GM18505 (cell line): ENCODE measurements at regions not wholly inside any gene's neighbourhood (a gene's known extent, or its start where the extent isn't known, plus 50 kb on each side); places are given as distances from the start of the nearest gene placed in this dataset.
"Not testable (repeated sequence)": the region's sequence is repeated elsewhere in the genome, so short reads cannot be mapped to it uniquely, and the experiment has no call there.

ENCODE experiments used
- ATAC-seq: cut with Tn5 transposase; IDR thresholded peaks from one replicate; pipeline ENCODE4 v1.9.1; 2021; ENCODE audit not compliant: unreplicated experiment
- POLR2A ChIP-seq: IDR thresholded peaks from 4 replicates; pipeline ENCODE4 v1.6.1; 2011; ENCODE audit warnings: borderline replicate concordance; ENCODE audit not compliant: insufficient read depth, insufficient read length; ENCODE audit errors: extremely low read depth

DNA sequence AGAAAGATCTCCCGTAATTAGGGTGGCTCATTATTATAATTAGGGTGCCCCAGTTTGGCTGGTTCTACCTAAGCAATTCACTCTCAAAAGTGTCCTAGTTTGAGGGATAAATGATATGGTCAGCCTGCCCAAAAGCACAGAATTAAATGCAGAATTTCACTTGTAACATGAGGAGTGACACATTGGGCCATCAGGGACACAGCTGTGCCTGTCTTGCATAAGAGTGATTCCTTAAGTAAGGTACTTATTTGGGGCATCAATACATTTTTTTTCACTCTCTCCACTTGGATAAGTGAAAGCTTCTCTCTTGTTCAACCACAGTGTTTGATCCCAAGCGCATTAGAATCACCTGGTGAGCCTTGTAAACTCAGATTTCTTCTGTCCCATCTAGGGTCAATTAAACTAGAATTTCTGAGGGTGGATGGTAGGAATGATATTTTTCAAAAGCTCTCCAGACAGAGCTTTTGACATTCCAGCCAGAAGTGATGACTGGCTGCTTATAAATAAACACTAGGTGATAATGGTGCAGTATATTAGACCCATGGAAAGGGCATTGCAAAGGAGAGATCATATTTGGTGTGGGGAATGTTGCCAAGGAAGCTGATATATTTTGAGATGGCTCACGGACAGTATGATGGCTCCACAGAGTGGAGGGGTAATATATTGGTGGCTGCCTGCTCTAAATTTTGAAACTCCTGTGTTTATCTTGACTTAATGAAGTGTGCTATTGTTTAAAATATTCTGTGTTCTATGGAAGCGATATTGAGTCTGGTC is 458.1 kb upstream of the RASGRP1 start:
- TF ChIP-seq POLR2A: no peak
- no peak for ATAC-seq

DNA sequence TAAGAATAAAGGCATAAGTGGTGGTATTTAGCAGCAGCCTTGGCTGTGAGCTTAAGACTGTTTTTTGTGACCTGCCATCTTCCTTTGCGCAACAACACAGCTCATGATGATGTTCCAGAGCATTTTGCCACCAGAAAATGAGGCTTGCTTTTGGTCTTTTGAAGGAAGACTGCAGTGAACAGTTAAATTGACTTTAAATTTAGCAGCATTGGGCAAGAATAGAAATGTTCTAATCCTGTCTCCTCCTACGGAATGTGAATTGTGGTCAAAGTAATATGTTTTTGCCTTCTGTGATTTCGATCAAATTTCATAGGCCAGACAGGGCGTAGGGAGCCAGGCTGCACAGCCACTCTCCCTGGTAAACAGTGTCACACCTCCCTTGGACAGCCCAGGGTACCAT is 460.7 kb upstream of the RASGRP1 start:
- ATAC-seq: no peak

DNA sequence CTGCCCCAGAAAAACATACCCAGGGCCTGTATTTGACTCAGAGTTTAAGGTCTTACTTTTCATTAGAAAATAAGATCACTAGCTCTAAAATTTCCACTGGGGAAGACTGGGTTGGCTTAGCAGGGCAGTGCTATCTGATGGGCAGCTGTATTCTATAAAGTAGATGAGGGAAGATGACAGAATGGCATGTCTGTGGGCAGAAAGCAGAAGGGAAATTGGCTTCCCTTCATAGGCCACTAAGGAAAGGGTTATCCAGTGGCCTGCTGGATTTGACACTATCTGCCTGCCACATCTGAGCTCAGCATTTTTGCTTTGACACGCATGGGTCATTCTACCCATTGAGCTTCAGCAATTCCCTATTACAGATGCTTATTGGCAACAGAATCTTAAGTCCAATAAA is 461.3 kb upstream of the RASGRP1 start:
- ATAC-seq: no peak

More for the DNA sequence above, 460.7 kb upstream of the RASGRP1 start:
- no peak for TF ChIP-seq POLR2A

DNA sequence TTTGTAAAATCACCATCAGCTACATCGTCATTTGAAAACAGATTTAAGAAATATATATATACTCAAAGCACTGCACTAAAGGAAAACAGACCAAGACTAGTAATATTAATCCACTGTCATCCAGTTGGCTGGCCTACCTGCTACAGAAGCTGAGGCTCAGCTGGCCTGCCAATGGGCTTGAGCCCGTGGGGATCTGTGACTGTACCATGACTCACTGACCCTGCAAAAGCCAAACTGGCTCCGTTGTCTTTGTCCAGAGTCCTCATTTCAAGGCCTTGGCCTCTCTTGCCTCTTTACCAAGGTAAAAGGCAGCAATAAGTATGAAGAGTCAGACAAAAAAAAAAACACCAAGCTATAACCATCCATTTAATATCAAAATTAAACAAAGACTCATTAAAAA is 463.5 kb upstream of the RASGRP1 start:
- ATAC-seq: no peak
- TF ChIP-seq POLR2A: no peak

More for the DNA sequence above, 461.3 kb upstream of the RASGRP1 start:
- TF ChIP-seq POLR2A: no peak

DNA sequence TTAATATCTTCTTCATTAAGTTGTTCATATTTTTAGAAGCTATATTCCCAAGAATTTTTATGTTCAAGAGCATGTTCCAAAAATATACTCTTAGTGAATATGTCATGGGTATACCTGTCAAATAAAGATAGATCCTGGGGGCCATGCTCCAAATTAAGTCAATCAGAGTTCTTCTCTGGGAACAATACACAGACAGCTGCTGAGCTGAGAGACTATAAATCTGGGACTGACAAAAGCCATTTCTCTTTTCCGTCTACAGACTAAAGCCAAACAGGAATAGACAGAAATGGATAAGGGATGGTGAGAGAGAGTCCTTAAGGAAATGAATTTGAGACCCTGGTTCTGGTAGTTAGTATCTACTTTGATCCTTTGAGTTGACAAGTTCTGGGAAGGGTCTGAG is 465.1 kb upstream of the RASGRP1 start:
- no peak for ATAC-seq
- TF ChIP-seq POLR2A: no peak

- no peak for ATAC-seq
- TF ChIP-seq POLR2A: no peak
These were observed 465.9 kb upstream of the RASGRP1 start for GRCh38 chr15:39030291-39031070.

DNA sequence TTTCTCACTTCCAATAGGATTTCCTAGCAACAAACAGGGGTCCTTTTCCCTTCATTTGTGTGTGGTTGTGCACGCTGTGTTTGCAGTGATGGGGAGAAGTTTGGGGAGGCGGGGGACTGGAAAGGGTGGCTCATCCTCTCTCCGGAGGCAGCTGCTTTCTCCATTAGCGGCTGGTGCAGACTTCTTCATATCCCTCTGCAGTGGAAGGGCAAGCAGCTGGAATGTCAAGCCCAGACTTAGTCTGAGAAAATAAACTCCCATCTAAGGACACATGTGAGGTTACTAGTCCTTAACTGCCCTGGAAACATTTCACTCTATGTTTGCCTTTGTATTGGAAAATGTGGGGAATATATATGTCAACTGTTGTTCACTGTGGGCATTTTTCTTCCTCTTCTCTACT is 467.0 kb upstream of the RASGRP1 start:
- TF ChIP-seq POLR2A: no peak
- no peak for ATAC-seq

- no peak for ATAC-seq
These were observed 470.2 kb upstream of the RASGRP1 start for GRCh38 chr15:39034816-39035215.

GRCh38 chr15:39037611-39038010 is 473.0 kb upstream of the RASGRP1 start:
- ATAC-seq: not testable (repeated sequence)

More at GRCh38 chr15:39034816-39035215, 470.2 kb upstream of the RASGRP1 start:
- no peak for TF ChIP-seq POLR2A

GRCh38 chr15:39040861-39041260 is 476.2 kb upstream of the RASGRP1 start:
- no peak for TF ChIP-seq POLR2A
- no peak for ATAC-seq

- ATAC-seq: no peak
- TF ChIP-seq POLR2A: no peak
These were observed 477.4 kb upstream of the RASGRP1 start for GRCh38 chr15:39041979-39042495.

GRCh38 chr15:39051626-39052322 is 487.2 kb upstream of the RASGRP1 start:
- no peak for ATAC-seq
- no peak for TF ChIP-seq POLR2A

DNA sequence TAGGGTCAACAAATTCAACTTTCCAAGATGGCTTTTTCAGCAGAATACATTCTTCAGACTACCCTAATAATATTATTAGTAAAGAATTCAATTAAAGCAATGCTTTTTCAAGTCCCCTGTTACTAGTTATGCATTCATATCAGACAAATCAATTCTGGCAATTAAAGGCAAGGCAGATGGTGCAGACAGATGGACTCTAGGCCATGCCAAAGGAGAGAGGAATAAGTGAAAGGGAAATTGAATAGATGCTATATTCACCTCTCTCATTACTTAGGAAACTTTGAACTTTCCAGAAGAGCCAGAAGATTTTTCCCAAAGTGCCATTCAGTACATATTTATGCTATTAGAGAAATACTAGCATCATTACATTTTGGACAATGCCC is 487.7 kb upstream of the RASGRP1 start:
- ATAC-seq: no peak
- TF ChIP-seq POLR2A: no peak
